Fibroblast of the conjunctiva (primary cell): ENCODE measurements at regions not wholly inside any gene's neighbourhood (a gene's known extent, or its start where the extent isn't known, plus 50 kb on each side); places are given as distances from the start of the nearest gene placed in this dataset.

Source experiments
- DNase-seq: peaks from one replicate; pipeline ENCODE4 v3.0.0-alpha.2; 2010; ENCODE audit warnings: low read depth

DNA sequence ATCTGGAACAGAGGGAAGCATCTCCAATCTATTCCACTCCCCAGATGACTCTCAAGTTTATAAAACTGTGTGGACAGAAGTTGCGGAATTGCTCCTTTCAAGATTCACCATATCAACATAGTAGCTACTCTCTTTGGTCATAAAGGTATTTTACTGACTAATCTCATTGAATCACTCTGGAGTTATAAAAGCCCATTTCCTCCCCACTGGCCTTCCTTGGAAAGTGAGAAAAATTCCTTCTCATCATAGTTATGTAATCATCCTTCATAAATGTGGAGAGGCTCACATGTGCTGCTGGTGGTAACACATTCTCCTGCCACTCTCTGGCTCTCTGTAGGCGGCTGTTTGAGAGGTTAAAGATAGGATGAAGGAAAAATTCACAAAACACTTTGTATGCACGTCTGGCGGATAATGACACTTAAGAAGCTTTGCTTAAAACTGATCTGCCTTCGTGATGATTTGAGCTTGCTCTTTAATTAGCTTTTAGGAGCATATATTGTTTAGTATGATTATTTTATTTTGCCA lies 1034.0 kb upstream of the EEF2KMT start:
- DNase-seq = no peak

GRCh38 chr16:6125483-6126259 lies 1028.1 kb upstream of the EEF2KMT start:
- no peak for DNase-seq

DNA sequence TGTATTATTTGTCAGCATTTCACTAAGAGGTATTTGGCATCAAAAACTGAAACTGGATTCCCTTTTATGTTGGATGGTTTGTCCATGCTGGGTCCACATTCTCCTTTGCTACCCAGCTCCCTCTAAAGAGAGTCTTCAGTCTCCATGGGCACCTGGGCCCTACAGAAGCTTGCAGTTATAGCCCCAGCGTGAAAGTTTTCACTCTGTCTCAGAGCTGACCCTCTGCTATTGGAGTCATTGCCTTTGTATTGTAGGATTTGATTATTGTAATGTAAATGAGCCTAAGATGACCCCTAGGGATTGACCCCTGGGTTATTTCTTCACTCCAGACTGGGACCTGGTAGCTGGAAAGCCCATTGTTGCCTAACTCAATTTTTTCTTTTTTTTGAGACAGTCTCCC lies 1026.5 kb upstream of the EEF2KMT start:
- no peak for DNase-seq

GRCh38 chr16:6122401-6122800 lies 1024.8 kb upstream of the EEF2KMT start:
- DNase-seq = no peak

- no peak for DNase-seq
Measured at GRCh38 chr16:6114691-6115090, 1017.1 kb upstream of the EEF2KMT start.

DNA sequence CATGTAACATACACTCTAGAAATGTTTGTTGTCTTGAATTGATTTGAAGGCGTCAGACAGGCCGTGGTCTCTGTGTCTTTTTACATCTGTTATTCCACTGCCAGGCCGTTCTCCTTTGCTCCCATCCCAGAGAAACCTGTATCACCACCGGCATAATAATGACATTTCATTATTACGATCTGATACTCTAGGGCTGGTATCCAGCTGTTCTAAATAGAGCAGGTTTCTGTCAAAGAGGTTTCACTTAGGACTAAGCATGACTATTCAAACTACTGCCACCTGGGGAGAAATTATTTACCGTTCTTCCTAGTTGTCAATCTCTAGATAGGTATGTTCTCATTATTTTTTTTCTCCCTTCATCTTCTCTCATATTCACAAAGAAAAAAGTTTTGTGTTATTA lies 1016.2 kb upstream of the EEF2KMT start:
- no peak for DNase-seq

- DNase-seq = no peak
Measured at GRCh38 chr16:6112700-6113099, 1015.1 kb upstream of the EEF2KMT start.

DNA sequence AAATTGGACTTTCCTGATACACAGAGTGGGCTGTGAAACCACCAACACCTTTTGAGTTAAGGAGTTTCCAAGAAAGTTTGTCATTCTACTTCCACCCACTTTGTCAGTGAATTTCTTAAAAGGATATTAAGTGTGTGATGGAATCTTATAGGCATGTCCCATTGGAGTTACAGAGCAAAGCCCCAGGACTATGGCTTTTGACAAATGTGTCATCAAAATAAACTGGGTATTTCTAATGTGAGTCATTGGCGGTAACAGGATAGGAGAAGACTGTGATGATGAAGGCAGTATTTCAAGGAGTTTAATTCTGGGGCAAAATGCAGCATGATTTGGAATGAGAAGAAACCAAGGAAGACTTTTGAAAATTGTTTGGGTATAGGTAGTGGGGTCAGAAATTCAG lies 1013.8 kb upstream of the EEF2KMT start:
- DNase-seq = no peak

DNA sequence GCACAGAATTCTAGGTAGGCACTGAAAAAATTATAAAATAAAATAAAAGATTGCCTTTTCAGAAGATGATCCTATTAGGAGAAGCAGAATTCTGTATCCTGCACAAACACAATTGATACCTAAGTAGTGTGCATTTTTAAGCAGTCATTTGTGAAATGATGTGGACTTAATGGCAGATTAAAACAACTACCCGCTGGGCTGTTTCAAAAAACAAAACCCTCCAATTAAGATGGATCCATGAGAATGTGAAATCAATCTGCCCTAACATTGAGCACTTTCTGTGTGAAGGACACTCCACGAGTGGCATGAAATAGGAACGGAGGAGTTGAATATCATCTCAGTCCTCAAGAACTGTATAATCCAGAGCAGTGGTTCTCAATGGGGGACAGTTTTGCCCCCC lies 1012.8 kb upstream of the EEF2KMT start:
- no peak for DNase-seq

GRCh38 chr16:6106061-6106460 lies 1008.5 kb upstream of the EEF2KMT start:
- no peak for DNase-seq

DNA sequence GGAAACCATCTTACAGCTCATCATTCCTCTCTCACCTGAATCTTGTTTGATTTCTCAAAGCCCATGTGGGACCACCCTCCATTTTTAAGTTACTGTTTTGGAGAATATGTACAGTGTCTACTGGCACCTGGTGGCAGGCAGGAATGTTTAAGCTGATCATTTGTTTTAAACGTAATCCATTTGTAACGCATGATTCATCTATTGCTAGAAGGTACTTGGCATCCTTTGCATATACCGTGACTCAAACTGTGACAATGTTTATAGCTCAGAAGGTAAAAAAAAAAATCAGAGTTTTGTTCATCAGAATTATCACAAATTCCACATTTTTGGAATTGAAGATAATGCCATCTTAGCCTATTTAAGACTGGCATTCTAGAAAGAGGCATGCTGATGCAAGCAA lies 1007.5 kb upstream of the EEF2KMT start:
- no peak for DNase-seq

DNA sequence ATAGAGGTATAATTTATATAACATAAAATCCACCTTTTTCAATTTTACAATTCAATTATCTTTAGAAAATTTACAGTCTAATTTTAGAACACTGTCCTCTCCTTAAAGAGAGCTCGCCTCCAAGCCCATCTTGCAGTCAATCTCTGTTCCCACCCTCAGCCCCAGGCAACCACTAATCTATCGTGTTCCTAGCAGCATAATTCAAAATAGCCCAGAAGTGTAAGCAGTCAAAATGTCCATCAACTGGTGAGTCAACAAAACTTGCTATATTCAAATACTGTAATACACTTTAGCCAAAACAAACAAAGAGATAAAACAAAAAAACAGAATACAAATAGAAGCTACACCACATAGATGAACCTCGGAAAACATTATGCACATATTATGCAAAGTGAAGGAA lies 1006.8 kb upstream of the EEF2KMT start:
- DNase-seq = no peak

DNA sequence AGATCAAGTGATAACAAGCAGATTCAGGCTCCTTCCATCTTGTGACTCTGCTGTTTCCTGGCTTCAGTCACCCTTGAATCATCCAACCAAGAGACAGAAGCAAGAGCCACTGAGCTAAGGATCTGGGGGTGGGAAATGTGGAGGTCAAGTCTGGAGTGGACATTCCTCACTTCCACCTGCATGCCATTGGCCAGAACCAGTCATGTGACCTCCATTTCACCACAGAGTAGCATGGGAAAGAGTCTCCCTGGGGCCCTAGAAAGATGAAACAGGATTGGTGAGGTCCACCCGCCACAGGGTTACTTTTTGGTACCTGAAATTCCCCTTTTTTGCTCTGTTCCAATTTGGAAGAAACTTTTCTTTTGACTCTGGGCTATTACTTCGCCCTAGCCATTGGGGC lies 1006.0 kb upstream of the EEF2KMT start:
- DNase-seq = no peak

- DNase-seq = no peak
Measured at GRCh38 chr16:6099102-6099501, 1001.5 kb upstream of the EEF2KMT start.

- DNase-seq = no peak
Measured at GRCh38 chr16:6096931-6097670, 999.5 kb upstream of the EEF2KMT start.

DNA sequence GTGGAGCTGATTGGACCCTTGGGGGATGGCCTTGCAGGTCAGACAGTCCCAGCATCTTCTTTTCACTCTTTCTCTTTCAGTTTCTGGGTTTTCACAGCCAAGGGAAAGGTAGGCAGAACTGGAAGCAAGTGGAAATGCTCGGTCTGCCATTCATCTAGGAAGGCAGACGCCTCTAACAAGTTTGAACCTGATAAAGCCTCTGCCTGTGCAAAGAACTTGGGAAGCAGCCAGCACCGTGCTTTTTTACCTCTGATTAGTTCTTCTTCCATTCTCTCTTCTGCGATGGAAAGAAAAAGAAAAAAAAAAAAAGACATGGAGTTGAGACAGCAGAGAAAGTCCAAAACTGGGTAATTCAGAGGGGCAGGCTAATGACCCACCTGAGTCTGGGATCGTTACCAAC lies 997.8 kb upstream of the EEF2KMT start:
- no peak for DNase-seq

- no peak for DNase-seq
Measured at GRCh38 chr16:6091021-6091420, 993.4 kb upstream of the EEF2KMT start.

- no peak for DNase-seq
Measured at GRCh38 chr16:6081320-6081976, 983.9 kb upstream of the EEF2KMT start.

DNA sequence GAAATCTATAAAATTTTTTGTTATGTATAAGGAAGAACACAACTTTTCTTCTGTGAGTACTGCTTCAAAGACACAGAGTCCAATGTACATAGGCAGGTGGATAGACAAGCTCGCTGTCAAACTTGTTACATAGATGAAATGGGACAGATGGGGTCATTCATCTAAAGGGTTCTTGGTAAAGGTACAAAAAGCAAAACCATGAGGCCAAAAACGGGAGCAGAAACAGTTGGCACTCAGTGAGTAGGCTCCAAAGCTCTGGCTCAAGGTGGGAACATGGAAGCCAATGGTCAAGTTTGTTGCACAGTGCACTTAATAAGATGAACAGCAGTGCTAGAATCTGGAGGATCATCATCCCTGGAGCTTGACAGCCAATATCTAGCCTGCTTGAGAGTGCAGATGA lies 979.0 kb upstream of the EEF2KMT start:
- DNase-seq = no peak

GRCh38 chr16:6068063-6068462 lies 970.5 kb upstream of the EEF2KMT start:
- DNase-seq = no peak

DNA sequence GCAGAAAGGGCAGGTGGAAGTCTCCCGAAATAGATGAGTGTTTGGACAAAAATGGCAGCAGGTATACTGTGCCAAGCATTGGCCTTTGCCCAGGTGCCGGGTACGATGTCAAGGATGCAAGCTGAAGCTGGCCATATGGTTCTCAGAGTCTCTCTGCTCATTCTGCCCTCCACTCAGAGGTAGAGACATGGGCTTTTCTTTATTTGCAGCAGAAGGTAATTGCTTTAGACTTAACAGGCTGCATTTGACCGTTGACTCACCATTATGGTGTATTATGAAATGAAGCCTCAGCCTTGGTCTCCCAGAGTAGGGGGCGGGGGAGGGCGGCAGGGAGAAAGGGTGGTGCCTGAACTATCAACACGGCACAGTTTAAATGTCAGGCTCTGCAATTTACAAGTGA lies 969.1 kb upstream of the EEF2KMT start:
- no peak for DNase-seq

DNA sequence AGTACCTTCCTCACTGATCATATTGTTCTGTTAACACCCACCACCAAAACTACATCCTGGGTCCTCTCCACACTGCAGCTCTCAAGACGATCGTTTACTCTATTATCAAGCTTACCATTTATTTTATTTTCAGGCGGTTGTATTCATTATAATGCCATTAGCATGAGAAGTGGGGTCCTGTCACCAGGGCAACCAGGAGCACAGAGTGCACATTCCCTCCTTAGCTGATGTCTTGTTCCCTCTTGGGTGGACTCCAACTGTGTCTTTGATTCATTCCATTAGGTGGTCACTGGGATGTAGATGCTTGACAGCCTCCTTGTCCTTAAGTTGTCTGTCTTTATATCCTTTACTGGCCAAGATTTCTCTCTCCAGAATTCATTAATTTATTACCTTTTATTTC lies 965.9 kb upstream of the EEF2KMT start:
- DNase-seq = no peak

GRCh38 chr16:6059671-6060070 lies 962.1 kb upstream of the EEF2KMT start:
- no peak for DNase-seq
